Left forelimb (tissue), 1 donor: ENCODE measurements at regions not wholly inside any gene's neighbourhood (a gene's known extent, or its start where the extent isn't known, plus 50 kb on each side); places are given as distances from the start of the nearest gene placed in this dataset.
"Not testable (repeated sequence)": the region's sequence is repeated elsewhere in the genome, so short reads cannot be mapped to it uniquely, and the experiment has no call there.

ENCODE experiments used
- DNase-seq: peaks from one replicate; pipeline ENCODE4 v3.0.0-alpha.2; 2018; ENCODE audit warnings: low spot score

DNA sequence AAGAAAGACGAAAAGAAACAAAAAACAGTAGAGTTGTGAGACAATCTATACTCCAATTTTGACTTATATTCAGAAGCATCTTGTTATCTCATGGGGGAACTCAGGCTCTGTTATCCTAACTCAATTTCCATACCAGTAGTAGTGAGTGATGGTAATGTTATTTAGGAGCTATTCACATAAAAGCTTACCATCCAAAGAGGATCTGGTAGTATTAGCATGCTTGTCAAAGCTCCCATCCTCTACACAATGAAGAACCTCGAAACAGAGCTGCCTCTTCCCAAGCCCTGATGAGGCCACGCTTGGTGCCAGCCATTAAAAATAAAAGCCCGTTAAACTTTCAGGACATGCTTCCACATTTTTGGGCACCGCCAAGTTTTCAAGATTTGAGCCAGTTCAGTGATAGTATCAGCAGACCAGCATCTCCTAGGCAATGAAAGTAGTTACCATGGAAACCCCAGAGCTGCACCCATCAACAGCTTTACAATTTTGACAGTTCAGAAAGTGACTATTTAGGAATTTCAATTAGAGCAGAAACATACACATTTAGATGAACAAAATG lies 173.3 kb downstream of the CD83 start:
- no peak for DNase-seq

DNA sequence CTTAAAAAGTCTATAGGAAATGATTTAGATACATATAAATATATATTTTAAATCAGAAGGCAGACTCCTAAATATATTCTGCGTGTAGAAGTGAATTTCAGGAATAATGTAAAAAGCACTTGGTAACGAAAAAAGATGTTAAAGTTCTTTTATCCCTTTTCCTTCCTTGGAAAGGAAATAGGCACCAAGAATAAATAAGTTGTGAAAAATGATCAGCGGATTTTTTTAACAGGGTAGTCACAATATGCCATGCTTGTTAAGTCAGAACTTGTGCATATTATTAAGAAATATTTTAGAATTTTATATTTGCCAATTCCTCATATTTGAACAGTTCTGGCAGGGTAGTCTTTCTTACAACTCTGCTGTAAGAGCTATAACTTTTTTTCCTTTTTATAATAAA lies 173.8 kb downstream of the CD83 start:
- no peak for DNase-seq

GRCh38 chr6:14292119-14292518 lies 174.5 kb downstream of the CD83 start:
- DNase-seq: no peak

- no peak for DNase-seq
These were observed 176.8 kb downstream of the CD83 start for GRCh38 chr6:14294270-14294951.

GRCh38 chr6:14296698-14297097 lies 179.1 kb downstream of the CD83 start:
- DNase-seq: not testable (repeated sequence)

DNA sequence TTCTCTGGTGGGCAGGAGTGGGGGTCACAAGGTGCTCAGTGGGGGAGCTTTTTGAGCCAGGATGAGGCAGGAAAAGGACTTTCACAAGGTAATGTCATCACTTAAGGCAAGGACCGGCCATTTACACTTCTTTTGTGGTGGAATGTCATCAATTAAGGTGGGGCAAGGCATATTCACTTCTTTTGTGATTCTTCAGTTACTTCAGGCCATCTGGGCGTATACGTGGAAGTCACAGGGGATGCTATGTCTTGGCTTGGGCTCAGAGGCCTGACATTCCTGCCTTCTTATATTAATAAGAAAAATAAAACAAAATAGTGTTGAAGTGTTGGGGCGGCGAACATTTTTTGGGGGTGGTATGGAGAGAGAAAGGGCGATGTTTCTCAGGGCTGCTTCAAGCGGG lies 179.5 kb downstream of the CD83 start:
- not testable (repeated sequence) for DNase-seq

DNA sequence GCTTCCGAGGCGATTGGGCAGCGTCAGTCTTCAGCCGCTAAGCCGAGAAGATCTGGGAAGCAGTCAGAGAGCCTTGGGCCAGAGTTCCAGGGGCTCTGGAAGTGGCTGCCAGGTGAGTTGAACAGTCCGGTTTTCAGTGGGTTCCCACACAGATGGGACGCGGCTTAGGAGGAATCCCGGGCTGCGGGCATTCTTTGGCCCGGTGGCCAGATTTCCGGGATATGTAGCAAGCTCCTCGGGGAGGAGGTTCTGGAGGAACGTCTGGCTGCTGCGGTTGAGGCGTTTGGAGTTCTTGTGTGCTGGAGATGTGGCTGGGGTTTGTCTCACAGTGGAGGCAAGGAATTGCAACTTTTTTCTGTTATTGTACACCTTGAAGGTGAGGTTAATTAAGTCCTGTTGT lies 182.6 kb downstream of the CD83 start:
- not testable (repeated sequence) for DNase-seq

DNA sequence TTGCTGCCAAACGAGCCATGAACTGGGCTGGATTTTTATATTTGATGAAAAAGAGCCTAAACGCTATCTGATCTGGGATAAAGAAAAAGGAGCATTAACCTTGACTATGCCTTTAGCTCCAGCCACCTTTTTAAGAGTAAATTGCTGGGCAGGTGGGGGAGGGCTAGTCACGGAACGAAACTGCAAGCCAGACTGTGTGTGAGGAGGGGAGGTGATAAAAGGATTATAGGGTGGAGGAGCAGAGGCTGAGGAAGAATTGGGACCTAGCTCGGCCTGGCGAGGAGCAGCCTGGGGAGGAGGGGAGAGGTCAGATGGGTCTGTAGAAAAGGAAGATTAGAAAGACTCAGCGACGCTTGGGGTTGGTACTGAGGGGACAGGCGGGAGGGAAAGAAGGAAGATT lies 183.1 kb downstream of the CD83 start:
- DNase-seq: not testable (repeated sequence)

DNA sequence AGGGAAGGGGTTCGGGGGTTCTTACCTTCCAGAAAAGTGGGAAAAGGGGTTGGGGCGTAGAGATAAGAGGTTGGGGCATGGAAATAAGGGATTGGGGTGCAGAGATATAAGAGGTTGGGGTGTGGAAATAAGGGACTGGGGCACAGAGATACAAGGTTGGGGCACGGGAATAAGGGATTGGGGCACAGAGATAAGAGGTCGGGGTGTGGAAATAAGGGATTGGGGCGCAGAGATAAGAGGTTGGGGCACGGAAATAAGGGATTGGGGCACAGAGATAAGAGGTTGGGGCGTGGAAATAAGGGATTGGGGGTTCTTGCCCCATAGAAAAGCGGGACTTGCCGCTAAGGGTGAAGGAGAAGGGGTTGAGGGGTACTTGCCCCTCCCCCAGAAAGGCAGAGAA lies 183.9 kb downstream of the CD83 start:
- DNase-seq: not testable (repeated sequence)

DNA sequence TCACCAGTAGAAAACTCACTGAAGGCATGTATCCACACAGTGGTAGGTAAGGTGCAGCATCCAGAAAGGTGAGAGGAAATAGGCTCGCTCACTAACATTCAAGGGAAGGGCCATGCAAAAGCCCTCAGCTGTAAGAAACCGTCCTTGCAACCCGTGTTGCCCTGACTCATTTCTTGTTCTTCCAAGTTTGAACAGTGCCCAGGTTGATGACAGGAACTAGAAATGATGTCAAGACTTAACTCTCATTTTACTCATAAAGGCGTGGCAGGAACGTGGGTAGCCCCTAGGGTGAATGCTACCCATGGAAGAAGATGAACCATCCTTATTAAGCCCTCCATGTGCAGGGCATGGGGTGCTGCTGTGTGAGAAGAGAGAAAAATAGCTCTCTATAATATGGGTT lies 187.6 kb downstream of the CD83 start:
- no peak for DNase-seq

DNA sequence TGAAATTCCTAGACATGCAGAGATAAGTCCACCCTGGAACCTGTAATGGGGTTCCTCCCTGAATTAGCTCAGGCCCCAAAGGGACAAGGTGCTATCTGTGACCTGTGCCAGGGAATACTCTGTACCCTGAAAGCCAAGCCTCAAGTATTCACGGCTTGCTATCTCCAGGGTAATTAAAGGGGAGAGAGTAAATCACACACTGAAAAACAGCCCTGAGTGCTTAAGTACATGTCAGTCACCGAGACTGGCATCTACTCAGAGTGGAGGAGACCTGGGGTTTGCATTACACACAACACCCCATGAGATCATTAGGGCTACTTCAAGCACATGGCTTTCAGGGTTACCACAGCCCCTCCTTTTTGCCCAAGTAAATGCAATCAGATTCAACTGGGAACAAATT lies 188.1 kb downstream of the CD83 start:
- DNase-seq: no peak

DNA sequence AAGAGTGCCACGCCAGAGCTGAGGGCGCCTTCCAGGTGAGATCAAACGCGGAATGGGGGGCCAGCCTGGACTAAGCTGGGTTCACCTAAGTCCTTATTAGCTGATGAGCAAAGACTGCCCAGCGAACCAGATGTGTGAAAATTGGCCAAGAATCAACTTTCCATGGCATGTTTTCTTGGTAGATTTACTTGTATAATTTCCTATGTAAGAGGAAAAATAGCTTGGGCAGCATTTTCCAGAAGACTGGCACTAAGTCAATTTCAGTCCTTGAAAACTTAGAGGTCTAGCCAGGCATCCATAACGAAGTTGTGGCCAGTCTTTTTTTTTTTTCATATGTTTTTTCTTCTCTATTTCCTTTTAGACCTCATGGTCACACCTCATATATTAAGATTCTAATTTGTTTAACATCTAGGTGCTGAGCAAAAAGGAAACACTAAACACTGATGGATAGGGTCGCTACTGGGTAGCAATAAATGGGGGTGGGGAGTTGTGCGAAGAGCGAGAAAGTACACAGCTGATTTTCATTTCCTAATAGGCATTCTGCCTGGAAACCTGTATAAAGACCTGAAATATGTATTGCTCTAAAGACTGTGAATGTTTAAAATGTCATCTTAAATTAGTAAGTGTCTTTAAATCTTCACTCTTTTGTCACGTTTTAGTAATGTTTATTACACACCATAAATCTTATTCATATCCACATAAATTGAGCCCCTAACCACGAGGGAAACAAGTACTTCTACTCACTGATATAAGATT lies 188.8 kb downstream of the CD83 start:
- DNase-seq: no peak

DNA sequence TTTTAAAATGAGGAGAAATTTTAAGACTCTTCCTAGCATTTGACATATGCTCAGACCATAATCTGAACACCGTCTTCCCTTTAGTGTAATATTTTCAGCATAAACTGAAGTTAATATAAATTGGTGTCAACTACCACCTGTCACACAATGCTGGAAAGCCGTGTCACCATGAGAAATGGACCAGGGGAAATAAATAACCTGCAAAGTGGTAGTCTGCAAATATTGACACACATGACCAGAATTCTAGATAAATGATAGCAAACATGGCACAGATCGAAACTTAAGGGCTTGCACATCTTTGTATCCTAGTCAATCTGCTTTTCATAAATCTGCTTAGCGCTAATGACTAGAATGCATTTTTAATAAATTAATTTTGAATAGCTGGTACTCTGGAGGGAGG lies 191.9 kb downstream of the CD83 start:
- no peak for DNase-seq

- no peak for DNase-seq
These were observed 192.4 kb downstream of the CD83 start for GRCh38 chr6:14309951-14310445.

DNA sequence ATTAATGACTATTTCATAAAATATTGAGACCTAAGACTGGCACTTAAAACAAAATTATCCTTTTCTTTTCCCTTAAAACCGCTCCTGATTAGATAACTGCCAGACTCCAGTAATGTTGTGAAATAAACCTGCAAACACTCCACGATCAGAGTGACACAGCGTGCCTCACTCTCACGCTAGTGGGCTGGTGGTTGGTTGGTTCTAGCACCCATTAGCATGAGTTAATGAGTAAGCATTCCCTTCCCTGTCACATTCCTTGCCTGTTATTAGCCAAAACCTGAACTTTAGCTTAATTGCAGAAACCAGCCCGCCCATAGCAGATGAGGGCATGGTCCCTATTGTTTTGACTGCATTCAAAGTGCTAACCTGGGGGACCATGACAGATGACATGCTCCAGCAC lies 193.4 kb downstream of the CD83 start:
- DNase-seq: no peak

DNA sequence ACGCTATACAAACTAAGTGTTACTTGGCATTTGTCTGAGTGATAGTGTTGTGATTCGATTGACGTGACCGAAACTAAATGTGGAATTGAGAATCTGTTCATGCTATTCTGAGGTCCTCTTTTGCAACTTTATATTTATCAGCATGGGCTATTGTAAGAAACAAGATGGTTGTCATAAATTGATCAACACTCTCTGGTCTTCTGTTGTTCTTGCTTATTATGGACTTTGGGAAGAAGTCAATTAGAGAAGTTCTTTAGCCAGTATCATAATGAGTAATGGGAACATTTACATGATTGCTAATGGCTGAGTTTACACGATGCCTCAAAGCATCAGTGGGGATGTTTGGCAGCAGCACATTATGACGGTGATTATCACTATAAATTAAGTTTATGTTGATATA lies 195.0 kb downstream of the CD83 start:
- no peak for DNase-seq

GRCh38 chr6:14313248-14313647 lies 195.7 kb downstream of the CD83 start:
- DNase-seq: no peak

DNA sequence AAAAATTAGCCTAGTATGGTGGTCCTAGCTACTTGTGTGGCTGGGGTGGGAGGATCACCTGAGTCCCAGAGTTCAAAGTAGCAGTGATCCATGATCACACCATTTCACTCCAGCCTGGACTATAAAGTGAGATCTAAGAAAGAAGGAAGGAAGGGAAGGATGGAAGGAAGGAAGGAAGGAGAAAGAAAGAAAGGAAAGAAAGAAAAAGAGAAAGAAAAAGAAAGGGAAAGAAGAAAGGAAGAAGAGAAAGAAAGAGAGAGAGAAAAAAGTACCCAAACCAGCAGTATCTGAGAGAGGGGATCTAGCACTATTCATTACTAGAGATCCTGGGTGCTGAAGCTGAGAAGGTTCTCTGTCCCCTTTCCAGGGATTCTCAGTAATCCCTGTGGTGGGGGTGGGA lies 197.8 kb downstream of the CD83 start:
- no peak for DNase-seq

- no peak for DNase-seq
These were observed 199.2 kb downstream of the CD83 start for GRCh38 chr6:14316651-14317386.

GRCh38 chr6:14317387-14317970 lies 199.9 kb downstream of the CD83 start:
- DNase-seq: no peak

DNA sequence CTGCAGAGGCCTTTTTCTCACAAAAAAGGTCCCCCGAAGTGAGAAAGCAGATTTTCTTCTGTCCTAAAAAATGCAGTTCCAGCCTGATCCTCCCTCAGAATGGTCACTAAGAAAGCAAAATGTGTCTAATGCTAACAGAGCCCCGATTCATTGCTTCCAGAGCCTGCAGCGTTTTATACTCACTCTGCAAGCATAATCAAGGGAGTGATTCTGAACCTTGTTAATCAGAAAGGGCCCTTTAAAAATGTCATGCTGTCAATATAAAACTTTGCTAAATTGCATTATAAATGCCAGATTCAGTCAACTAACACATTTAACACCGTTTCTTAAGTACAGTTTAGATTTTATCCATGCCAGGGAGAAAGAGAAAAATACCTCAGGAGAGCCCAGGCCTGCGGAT lies 202.8 kb downstream of the CD83 start:
- DNase-seq: no peak
